GM12878 (cell line): ENCODE measurements at regions not wholly inside any gene's neighbourhood (a gene's known extent, or its start where the extent isn't known, plus 50 kb on each side); places are given as distances from the start of the nearest gene placed in this dataset.

ENCODE experiments used
- CTCF ChIP-seq, 3 experiments: IDR thresholded peaks in 2 of 3; conservative IDR thresholded peaks in 1 of 3; 2 replicates each; pipeline ENCODE4 v1.5.1; 2011; ENCODE audit warnings: low read depth in 3 of 3, low read length in 3 of 3, mild to moderate bottlenecking in 3 of 3, control low read depth in 2 of 3, moderate library complexity in 2 of 3, inconsistent platforms in 1 of 3, mixed read lengths in 1 of 3; ENCODE audit not compliant: control insufficient read depth in 2 of 3, insufficient read depth in 1 of 3; ENCODE audit errors: extremely low read depth in 1 of 3
- EP300 ChIP-seq, 2 experiments: fragments of 150-350 bp in 1 of 2; IDR thresholded peaks; 2 replicates each; pipeline ENCODE4 v1.6.1; 2011 to 2012; ENCODE audit warnings: low read depth in 2 of 2, low read length in 2 of 2, borderline replicate concordance in 1 of 2, improper control_type of control experiment in 1 of 2, inconsistent platforms in 1 of 2; ENCODE audit not compliant: control insufficient read depth in 1 of 2
- HDAC2 ChIP-seq: fragments of 200-600 bp; sonication (generic); IDR thresholded peaks from 2 replicates; pipeline ENCODE4 v1.6.1; 2017
- NR2C1 ChIP-seq: fragments of 450-650 bp; IDR thresholded peaks from 2 replicates; pipeline ENCODE4 v1.6.1; 2017; ENCODE audit warnings: antibody characterized with exemption, mild to moderate bottlenecking, moderate library complexity
- PBX3 ChIP-seq: IDR thresholded peaks from 2 replicates; pipeline ENCODE4 v1.6.1; 2011; ENCODE audit warnings: mild to moderate bottlenecking, low read depth, low read length, moderate library complexity; ENCODE audit not compliant: insufficient replicate concordance
- PKNOX1 ChIP-seq: fragments of 450-650 bp; IDR thresholded peaks from 2 replicates; pipeline ENCODE4 v1.6.1; 2016; ENCODE audit warnings: mild to moderate bottlenecking
- TAF1 ChIP-seq: IDR thresholded peaks from 2 replicates; pipeline ENCODE4 v1.6.1; 2011; ENCODE audit warnings: mild to moderate bottlenecking, low read depth, low read length, borderline replicate concordance
- TCF12 ChIP-seq: IDR thresholded peaks from 2 replicates; pipeline ENCODE4 v1.6.1; 2011; ENCODE audit warnings: low read depth, mild to moderate bottlenecking, low read length
- ZZZ3 ChIP-seq: IDR thresholded peaks from 2 replicates; pipeline ENCODE4 v1.6.1; 2011; ENCODE audit warnings: low read depth; ENCODE audit not compliant: control insufficient read depth, insufficient read length

- TF ChIP-seq ZZZ3: no peak
- TF ChIP-seq CTCF (IDR thresholded peaks at IDR 0.05 in 2 of 3, conservative IDR thresholded peaks at IDR 0.05 in 1 of 3; ENCODE audit: control insufficient read depth in 2 of 3, extremely low read depth in 1 of 3, insufficient read depth in 1 of 3, low read depth in 3 of 3, low read length in 3 of 3): no peak
- no peak for TF ChIP-seq EP300 (IDR thresholded peaks at IDR 0.05; ENCODE audit: borderline replicate concordance in 1 of 2, control insufficient read depth in 1 of 2, low read depth in 2 of 2, low read length in 2 of 2)
- TF ChIP-seq PBX3: no peak
- no peak for TF ChIP-seq TAF1
- TF ChIP-seq HDAC2: no peak
- no peak for TF ChIP-seq TCF12
- no peak for TF ChIP-seq NR2C1
- no peak for TF ChIP-seq PKNOX1
Observed at GRCh38 chr2:104051766-104052165, 802.1 kb upstream of the POU3F3 start.
